Adrenal gland (tissue), 9 donors: ENCODE measurements at regions not wholly inside any gene's neighbourhood (a gene's known extent, or its start where the extent isn't known, plus 50 kb on each side); places are given as distances from the start of the nearest gene placed in this dataset.

ENCODE experiments used
- DNase-seq, 7 donors: peaks; one replicate each; pipeline ENCODE4 v3.0.0-alpha.2; 2019 to 2020
- H3K27ac ChIP-seq, 5 donors: fragments of 200-600 bp; sonication (generic) in 4 of 5; 1 replicate in 3 of 5; 2 replicates in 2 of 5; pipeline versions ENCODE4 v1.5.1 to v1.8.0; 2016 to 2020; ENCODE audit warnings: mild to moderate bottlenecking in 1 of 5
- H3K27me3 ChIP-seq: fragments of 200-600 bp; 2 replicates; pipeline ENCODE4 v1.8.0; 2021
- H3K36me3 ChIP-seq, 2 donors: fragments of 200-600 bp; replicated peaks in 1 of 2; 1 replicate in 1 of 2; 2 replicates in 1 of 2; pipeline versions ENCODE4 v1.5.1 to v1.8.0; 2018 to 2022
- H3K4me1 ChIP-seq, 2 donors: fragments of 200-600 bp; replicated peaks in 1 of 2; 1 replicate in 1 of 2; 2 replicates in 1 of 2; pipeline versions ENCODE4 v1.5.1 to v1.8.0; 2018 to 2021
- H3K4me3 ChIP-seq, 4 donors: fragments of 200-600 bp; sonication (generic) in 3 of 4; one replicate each; pipeline ENCODE4 v1.5.1; 2016 to 2018
- H3K9me3 ChIP-seq, 3 donors: fragments of 200-600 bp; sonication (generic) in 1 of 3; replicated peaks in 1 of 3; 1 replicate in 2 of 3; 2 replicates in 1 of 3; pipeline versions ENCODE4 v1.5.1 to v1.8.0; 2016 to 2021
- CTCF ChIP-seq, 6 experiments: fragments of 450-650 bp in 4 of 6; fragments of 200-600 bp in 2 of 6; sonication (generic) in 1 of 6; IDR thresholded peaks; 1 replicate in 5 of 6; 2 replicates in 1 of 6; pipeline versions ENCODE4 v1.5.1 to v1.8.0; 2016 to 2021; ENCODE audit warnings: antibody characterized with exemption in 6 of 6, mild to moderate bottlenecking in 2 of 6, moderate library complexity in 1 of 6
- POLR2A ChIP-seq, 2 donors: fragments of 450-650 bp; IDR thresholded peaks; one replicate each; pipeline ENCODE4 v1.6.1; 2017; ENCODE audit warnings: antibody characterized with exemption in 2 of 2, mild to moderate bottlenecking in 2 of 2, moderate library complexity in 1 of 2
- whole genome bisulfite sequencing, 4 donors: extraction: QIAGEN DNeasy Blood & Tissue Kit in 2 of 4; methylation state at CpG; one replicate each; pipeline versions ENCODE4 v1.1.5 to v1.1.7; 2013 to 2017; 5-methylcytosine and 5-hydroxymethylcytosine counted together
- intact Hi-C, 2 donors: fragments of 100-400 bp; cut with DNase I; formaldehyde crosslinking; loops; one replicate each; pipeline versions ENCODE4 v1.14.1 to v1.15.0; 2022 to 2023
- donor health status: healthy with polysubstance abuse.
- donor health status: Bipolar disorder and iron deficiency.
- donor health status: DM: yes; HTN: yes; CAD: no.
- donor health status: DM: no; HTN: no; CAD: no.
- donor health status: DM: no; HTN: no; CAD: no.

DNA sequence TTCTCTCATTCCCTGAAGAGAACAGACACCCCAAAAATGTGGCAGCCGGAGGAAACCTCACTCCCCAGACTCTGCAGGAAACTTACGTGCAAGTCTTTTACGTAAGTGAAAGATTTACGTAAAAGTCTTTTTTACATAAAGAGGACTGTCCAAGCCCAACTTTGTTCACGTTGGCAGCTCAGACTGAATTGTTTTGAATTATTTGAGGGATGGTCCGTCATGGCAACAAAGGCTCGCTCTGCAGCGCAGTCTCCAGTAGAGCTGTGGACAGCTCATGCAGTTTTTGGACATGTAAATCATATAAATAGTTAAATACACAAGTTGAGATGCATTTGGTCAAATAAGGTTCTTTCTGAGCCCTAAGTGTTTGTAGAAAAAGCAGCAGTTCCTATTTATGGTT, 394.8 kb downstream of the QKI start:
- Histone ChIP-seq H3K36me3 (no peaks in the 10 kb centered on the region), H3K9me3 (no peaks in the 10 kb centered on the region), H3K27ac (no peak overlapping the region), H3K4me1 (no peaks in the 10 kb centered on the region), H3K4me3 (no peak overlapping the region), H3K27me3 (no peaks in the 10 kb centered on the region)
- TF ChIP-seq POLR2A (IDR thresholded peaks at IDR 0.05) (no peak), CTCF (IDR thresholded peaks at IDR 0.05) (no peak)
- DNase-seq, result no peak
- intact Hi-C loops, result no loop called here
- WGBS, 4 donors, result 89 to 97% (median 92%) methylated on average over 8 of the region's 8 CpGs

DNA sequence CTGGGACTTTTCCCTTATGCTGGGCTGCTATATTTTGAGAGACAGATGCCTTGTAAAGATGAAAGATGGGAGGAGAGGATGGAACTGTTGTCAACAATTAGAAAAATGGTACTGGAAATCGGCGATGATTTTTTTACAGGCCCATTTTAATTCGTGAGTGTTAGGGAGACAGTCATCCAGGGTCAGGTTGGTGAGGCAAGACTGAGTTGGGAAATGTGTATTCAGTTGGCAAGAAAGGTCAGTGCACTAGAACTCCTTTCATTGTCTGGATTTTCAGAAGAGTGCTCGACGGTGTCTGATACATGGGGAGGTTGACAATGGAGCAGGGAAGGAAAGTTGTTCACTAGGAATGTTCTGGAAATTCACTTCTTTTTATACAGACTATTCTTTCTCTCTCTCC, 394.4 kb downstream of the QKI start:
- no peaks in the 10 kb centered on the region for H3K27me3 ChIP-seq
- WGBS, 4 donors, result 78 to 90% (median 89%) methylated on average over 5 of the region's 5 CpGs
- H3K4me3 ChIP-seq, result no peak overlapping the region
- H3K27ac ChIP-seq, result no peak overlapping the region
- intact Hi-C loops, result no loop called here
- H3K4me1 ChIP-seq, result no peaks in the 10 kb centered on the region
- TF ChIP-seq CTCF (IDR thresholded peaks at IDR 0.05) (no peak), POLR2A (IDR thresholded peaks at IDR 0.05) (no peak)
- H3K36me3 ChIP-seq, result no peaks in the 10 kb centered on the region
- DNase-seq, result no peak
- no peaks in the 10 kb centered on the region for H3K9me3 ChIP-seq

- Histone ChIP-seq H3K27ac (no peak overlapping the region), H3K27me3 (no peaks in the 10 kb centered on the region), H3K4me1 (no peaks in the 10 kb centered on the region), H3K4me3 (no peak overlapping the region), H3K9me3 (no peaks in the 10 kb centered on the region), H3K36me3 (no peaks in the 10 kb centered on the region)
- intact Hi-C loops, result no loop called here
- no peak for DNase-seq
- WGBS, 4 donors, result 88 to 95% (median 94%) methylated on average over 6 of the region's 6 CpGs
- TF ChIP-seq CTCF (IDR thresholded peaks at IDR 0.05), result no peak
- TF ChIP-seq POLR2A (IDR thresholded peaks at IDR 0.05), result no peak
These were observed 393.7 kb downstream of the QKI start for GRCh38 chr6:163808231-163808630.

- WGBS, 4 donors, result 92 to 98% (median 95%) methylated on average over 9 to 13 of the region's 13 CpGs
- Histone ChIP-seq H3K27ac (no peak overlapping the region), H3K36me3 (no peaks in the 10 kb centered on the region), H3K27me3 (no peaks in the 10 kb centered on the region), H3K9me3 (no peaks in the 10 kb centered on the region), H3K4me3 (no peak overlapping the region), H3K4me1 (no peaks in the 10 kb centered on the region)
- DNase-seq, result no peak
- TF ChIP-seq POLR2A (IDR thresholded peaks at IDR 0.05) (no peak), CTCF (IDR thresholded peaks at IDR 0.05) (no peak)
- intact Hi-C loops, result no loop called here
These were observed 392.4 kb downstream of the QKI start for GRCh38 chr6:163806755-163807499.
